OCI-LY7 (cell line): ENCODE measurements at regions not wholly inside any gene's neighbourhood (a gene's known extent, or its start where the extent isn't known, plus 50 kb on each side); places are given as distances from the start of the nearest gene placed in this dataset.

Experiments
- BruUV-seq: library from RNA; stranded (reverse); fragments of 400-500 nt; replicated peaks from 2 replicates; lab custom pipeline; 2021; lab: Mats Ljungman, UMichigan
- CTCF ChIA-PET: fragments of 300-600 bp; sonication (Branson Sonifier 250); formaldehyde crosslinking; loops from one replicate; lab custom pipeline; 2022; ENCODE audit warnings: antibody characterized with exemption; ENCODE audit not compliant: unreplicated experiment; lab: Charles Lee
- POLR2A ChIA-PET: fragments of 300-600 bp; sonication (Branson Sonifier 250); formaldehyde crosslinking; loops from one replicate; lab custom pipeline; 2022; ENCODE audit warnings: antibody characterized with exemption; lab: Charles Lee
- DNase-seq: peaks from one replicate; pipeline ENCODE4 v3.0.0-alpha.2; 2015; ENCODE audit warnings: low spot score
- H2AFZ ChIP-seq: fragments of 200-600 bp; sonication (generic), shearing (Covaris generic); 2 replicates; pipeline ENCODE4 v1.6.1; 2014; ENCODE audit warnings: mild to moderate bottlenecking, antibody characterized with exemption, low read length, moderate library complexity
- H3K27ac ChIP-seq: fragments of 200-600 bp; sonication (generic); 2 replicates; pipeline ENCODE4 v1.5.1; 2014; ENCODE audit warnings: mixed run types, low read depth, mild to moderate bottlenecking, moderate library complexity, low read length, inconsistent platforms; ENCODE audit not compliant: poor library complexity, severe bottlenecking
- H3K36me3 ChIP-seq: fragments of 200-600 bp; sonication (generic); 2 replicates; pipeline ENCODE4 v1.6.1; 2014; ENCODE audit warnings: mild to moderate bottlenecking, antibody characterized with exemption, low read length, moderate library complexity, mixed read lengths; ENCODE audit not compliant: insufficient read depth
- H3K4me1 ChIP-seq: fragments of 200-600 bp; sonication (generic); 2 replicates; pipeline ENCODE4 v1.5.1; 2014; ENCODE audit warnings: mild to moderate bottlenecking, low read length; ENCODE audit not compliant: insufficient read depth, poor library complexity, severe bottlenecking
- H3K4me2 ChIP-seq: fragments of 200-600 bp; sonication (generic); 2 replicates; pipeline ENCODE4 v1.6.1; 2014; ENCODE audit warnings: mild to moderate bottlenecking, low read length
- H3K4me3 ChIP-seq: fragments of 200-600 bp; sonication (generic); 2 replicates; pipeline ENCODE4 v1.5.1; 2014; ENCODE audit warnings: mild to moderate bottlenecking, low read depth, low read length; ENCODE audit not compliant: poor library complexity, severe bottlenecking
- H3K79me2 ChIP-seq: fragments of 200-600 bp; sonication (generic); 2 replicates; pipeline ENCODE4 v1.6.1; 2016; ENCODE audit warnings: low read depth, mild to moderate bottlenecking, low read length, moderate library complexity, mixed read lengths; ENCODE audit not compliant: insufficient read depth
- H3K9me2 ChIP-seq: fragments of 200-600 bp; sonication (generic); 2 replicates; pipeline ENCODE4 v1.6.1; 2016; ENCODE audit warnings: mild to moderate bottlenecking, low read length, mixed read lengths; ENCODE audit not compliant: insufficient read depth
- H3K9me3 ChIP-seq: fragments of 200-600 bp; sonication (generic); 2 replicates; pipeline ENCODE4 v1.6.1; 2014; ENCODE audit warnings: mild to moderate bottlenecking, mixed run types, low read length, mixed read lengths
- H4K20me1 ChIP-seq: fragments of 200-600 bp; sonication (generic); 2 replicates; pipeline ENCODE4 v1.6.1; 2014; ENCODE audit warnings: mild to moderate bottlenecking, antibody characterized with exemption, low read length, moderate library complexity, mixed read lengths; ENCODE audit not compliant: insufficient read depth
- CTCF ChIP-seq: fragments of 200-600 bp; sonication (generic); conservative IDR thresholded peaks from 2 replicates; pipeline ENCODE4 v1.5.1; 2014; ENCODE audit warnings: mild to moderate bottlenecking, antibody characterized with exemption, low read length, moderate library complexity, mixed read lengths
- EZH2phosphoT487 ChIP-seq: fragments of 200-600 bp; sonication (generic); IDR thresholded peaks from 2 replicates; pipeline ENCODE4 v1.6.1; 2018; ENCODE audit warnings: low read depth, borderline replicate concordance, mild to moderate bottlenecking, mixed run types, antibody characterized with exemption, low read length, moderate library complexity, mixed read lengths
- intact Hi-C: fragments of 100-400 bp; cut with micrococcal nuclease; formaldehyde crosslinking; loops from one replicate; pipeline ENCODE4 v1.10.0; 2022; ENCODE audit not compliant: unreplicated experiment

- Histone ChIP-seq H3K9me3 (no peaks in the 10 kb centered on the region), H3K4me2 (no peak overlapping the region), H3K79me2 (no peaks in the 10 kb centered on the region), H3K9me2 (no peaks in the 10 kb centered on the region), H3K4me1 (no peaks in the 10 kb centered on the region), H3K36me3 (no peaks in the 10 kb centered on the region), H3K27ac (no peak overlapping the region), H3K4me3 (no peak overlapping the region), H4K20me1 (no peaks in the 10 kb centered on the region), H2AFZ (no peak overlapping the region)
- no TSS peak for BruUV-seq
- TF ChIP-seq EZH2phosphoT487 (no peak), CTCF (0 out of 2 replicates have a peak, but pooled peaks have one; percentile 37)
- intact Hi-C loops: no loop called here
- CTCF ChIA-PET: no interaction called here
- POLR2A ChIA-PET: interaction anchor here (0.6 kb wide), 1 partner anchor 249 kb away, joined by 5 read pairs; no protein-coding TSS in a partner anchor
- no peak for DNase-seq
These were observed 108.0 kb upstream of the PDE7B start for GRCh38 chr6:135743476-135743875.

- Histone ChIP-seq H3K79me2 (no peaks in the 10 kb centered on the region), H2AFZ (no peak overlapping the region), H3K9me3 (no peaks in the 10 kb centered on the region), H3K4me1 (no peaks in the 10 kb centered on the region), H3K36me3 (no peaks in the 10 kb centered on the region), H3K9me2 (no peaks in the 10 kb centered on the region), H3K27ac (no peak overlapping the region), H3K4me3 (no peak overlapping the region), H4K20me1 (no peaks in the 10 kb centered on the region), H3K4me2 (no peak overlapping the region)
- TF ChIP-seq CTCF: no peak
- no peak for TF ChIP-seq EZH2phosphoT487
- POLR2A ChIA-PET: no interaction called here
- DNase-seq: no peak
- intact Hi-C loops: no loop called here
- BruUV-seq: no TSS peak
- CTCF ChIA-PET: no interaction called here
These were observed 103.3 kb upstream of the PDE7B start for GRCh38 chr6:135748189-135748588.

- Histone ChIP-seq H3K4me2 (no peak overlapping the region), H3K79me2 (no peaks in the 10 kb centered on the region), H3K9me2 (no peaks in the 10 kb centered on the region), H3K4me1 (no peaks in the 10 kb centered on the region), H3K9me3 (no peaks in the 10 kb centered on the region), H4K20me1 (no peaks in the 10 kb centered on the region), H3K36me3 (no peaks in the 10 kb centered on the region), H3K27ac (no peak overlapping the region), H3K4me3 (no peak overlapping the region), H2AFZ (no peak overlapping the region)
- intact Hi-C loops: loop anchor here (10.0 kb wide), 1 partner anchor 295 kb away; no protein-coding TSS in a partner anchor
- ChIA-PET POLR2A (no interaction called here), CTCF (no interaction called here)
- DNase-seq: no peak
- BruUV-seq: no TSS peak
- TF ChIP-seq CTCF (no peak), EZH2phosphoT487 (no peak)
These were observed 101.4 kb upstream of the PDE7B start for GRCh38 chr6:135750081-135750480.
